Eye (tissue), 1 donor: ENCODE measurements at regions not wholly inside any gene's neighbourhood (a gene's known extent, or its start where the extent isn't known, plus 50 kb on each side); places are given as distances from the start of the nearest gene placed in this dataset.
"Not testable (repeated sequence)": the region's sequence is repeated elsewhere in the genome, so short reads cannot be mapped to it uniquely, and the experiment has no call there.

Experiments
- DNase-seq: peaks from one replicate; pipeline ENCODE4 v3.0.0-alpha.2; 2015

DNA sequence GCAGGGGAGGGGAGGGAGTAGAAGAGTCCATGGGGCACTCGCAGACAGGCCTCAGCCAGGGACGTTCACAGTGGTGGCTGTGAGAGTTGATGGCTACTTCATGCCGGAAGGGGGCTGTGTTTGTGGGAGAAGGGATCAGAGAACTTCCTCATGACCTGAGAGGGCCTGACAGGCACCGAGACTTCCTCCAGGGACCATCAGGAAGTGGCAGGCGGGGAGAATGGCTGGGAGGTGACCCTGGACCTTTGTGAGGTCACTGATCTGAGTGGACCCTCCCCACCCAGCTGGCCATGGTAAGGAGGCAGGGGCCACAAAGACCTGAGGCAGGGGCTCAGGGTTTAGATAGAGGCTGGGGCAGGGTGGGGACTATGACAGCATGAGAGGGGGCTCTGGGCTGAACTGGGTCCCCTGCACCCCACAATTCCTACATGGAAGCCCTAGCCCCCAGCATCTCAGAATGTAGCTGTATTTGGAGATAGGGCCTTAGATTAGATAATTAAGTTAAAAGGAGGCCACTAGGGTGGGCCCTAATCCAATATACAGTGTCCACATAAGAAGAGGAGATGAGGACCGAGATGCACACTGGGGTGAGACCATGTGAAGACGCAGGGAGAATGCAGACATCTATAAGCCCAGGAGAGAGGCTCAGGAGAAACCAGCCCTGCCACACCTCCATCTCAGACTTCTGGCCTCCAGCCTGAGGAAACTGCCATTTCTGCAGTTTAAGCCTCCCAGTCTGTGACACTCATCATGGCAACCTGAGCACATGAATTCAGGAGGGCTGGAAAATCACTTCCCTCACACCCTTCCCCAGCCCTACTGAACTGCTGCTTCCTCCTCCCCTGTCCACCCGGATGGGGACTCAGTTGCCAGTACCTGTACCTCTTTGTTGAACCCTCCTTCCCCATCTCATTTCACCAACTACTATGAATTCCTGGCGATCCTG lies 273.9 kb upstream of the ZNF32 start:
- DNase-seq: no peak

DNA sequence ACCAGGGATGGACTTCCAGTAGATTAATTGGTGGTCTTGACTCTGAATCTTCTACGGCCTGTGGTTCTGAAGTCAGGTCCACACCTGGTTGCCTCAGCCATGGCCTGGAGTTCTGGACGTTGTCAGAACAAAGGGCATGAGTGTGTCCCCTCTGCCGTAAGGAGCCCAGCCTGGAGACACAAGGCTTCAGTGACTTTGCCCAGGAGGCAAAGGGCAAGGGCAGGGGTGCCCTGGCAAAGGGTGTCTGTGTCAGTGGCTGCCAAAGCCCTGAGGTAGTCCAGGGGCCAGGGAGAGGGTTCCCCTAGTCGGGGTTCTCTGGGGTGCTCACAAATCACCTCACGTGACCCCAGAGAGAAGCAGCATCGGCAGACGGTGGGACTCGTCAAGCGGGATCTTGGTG lies 273.2 kb upstream of the ZNF32 start:
- DNase-seq: no peak

- no peak for DNase-seq
Measured at GRCh38 chr10:43921478-43921877, 272.8 kb upstream of the ZNF32 start.

GRCh38 chr10:43920236-43920758 lies 271.6 kb upstream of the ZNF32 start:
- DNase-seq: not testable (repeated sequence)

GRCh38 chr10:43913676-43914235 lies 265.1 kb upstream of the ZNF32 start:
- no peak for DNase-seq

GRCh38 chr10:43912469-43912868 lies 263.8 kb upstream of the ZNF32 start:
- no peak for DNase-seq

- no peak for DNase-seq
Measured at GRCh38 chr10:43906490-43906889, 257.8 kb upstream of the ZNF32 start.

DNA sequence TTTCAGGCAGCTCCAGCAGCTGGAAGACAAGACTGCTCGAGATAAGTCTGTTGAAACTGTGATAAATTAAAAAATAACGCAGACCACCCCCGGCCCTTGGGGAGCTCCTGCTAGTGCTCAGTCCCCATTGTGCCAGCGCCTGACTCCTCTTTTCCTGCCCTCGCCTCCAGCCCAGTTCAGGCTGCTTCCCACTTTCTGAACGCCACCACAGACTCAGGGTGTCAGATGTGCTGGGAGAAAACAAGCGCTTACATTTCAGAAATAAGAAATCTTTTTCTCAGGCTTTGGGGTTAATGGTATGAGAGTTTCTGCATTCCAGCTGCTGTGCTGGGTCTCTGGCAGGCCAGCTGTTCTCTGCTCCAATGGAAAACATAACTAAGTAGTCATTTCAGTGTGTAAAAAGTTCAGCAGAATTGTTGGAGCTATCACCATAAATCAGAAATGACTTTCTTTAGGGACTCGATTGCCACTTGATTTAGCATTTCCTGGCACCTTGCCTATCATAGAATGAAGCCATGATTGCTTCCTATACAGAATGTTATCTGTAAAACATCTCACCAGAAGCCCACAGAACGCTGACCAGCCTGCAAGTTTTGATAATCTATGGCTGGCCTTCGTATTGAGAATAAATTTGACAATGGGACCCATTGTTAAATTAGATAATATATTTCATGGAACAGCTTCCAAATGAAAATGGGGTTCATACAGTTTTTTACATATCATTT lies 257.0 kb upstream of the ZNF32 start:
- peak; percentile 40 for DNase-seq

- no peak for DNase-seq
Measured at GRCh38 chr10:43904844-43905243, 256.2 kb upstream of the ZNF32 start.

GRCh38 chr10:43904301-43904700 lies 255.6 kb upstream of the ZNF32 start:
- DNase-seq: no peak

DNA sequence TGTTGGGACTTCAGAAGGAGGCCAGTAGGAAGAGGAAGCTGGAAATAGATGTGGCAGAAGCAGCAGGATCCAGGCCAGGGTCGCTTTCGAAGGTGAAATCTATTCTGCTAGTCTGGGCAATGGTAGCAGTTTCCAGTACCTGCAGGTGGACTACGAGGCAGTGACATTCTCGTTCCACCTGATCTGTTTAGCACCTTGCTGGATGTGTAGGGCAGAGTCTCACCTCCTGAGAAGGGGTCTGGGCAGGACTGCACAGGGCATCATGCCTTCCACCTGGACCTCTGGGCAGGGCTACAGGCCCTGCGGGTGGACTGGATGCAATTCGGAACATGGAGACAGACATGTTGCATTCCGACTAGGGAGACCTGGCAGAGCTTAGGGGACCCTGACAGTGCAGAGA lies 254.8 kb upstream of the ZNF32 start:
- DNase-seq: no peak

DNA sequence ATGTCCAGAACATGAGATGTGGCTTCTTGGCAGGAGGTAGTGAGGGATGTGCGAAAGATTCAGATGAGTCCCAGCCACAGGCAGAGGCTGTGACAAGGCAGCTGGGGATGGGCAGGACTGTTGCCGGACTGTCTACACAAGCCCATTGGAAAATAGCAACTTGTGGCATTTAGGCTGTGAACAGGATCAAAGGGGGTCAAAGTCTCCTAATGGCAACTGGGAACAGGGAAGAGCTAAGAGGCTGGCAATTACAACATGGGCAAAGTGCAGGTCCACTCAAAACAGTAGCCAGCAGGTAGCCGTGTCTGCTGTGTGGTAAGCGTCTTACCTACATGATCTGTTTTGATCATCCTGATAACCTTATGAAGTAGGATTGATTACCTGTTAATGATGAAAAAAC lies 254.2 kb upstream of the ZNF32 start:
- DNase-seq: no peak

DNA sequence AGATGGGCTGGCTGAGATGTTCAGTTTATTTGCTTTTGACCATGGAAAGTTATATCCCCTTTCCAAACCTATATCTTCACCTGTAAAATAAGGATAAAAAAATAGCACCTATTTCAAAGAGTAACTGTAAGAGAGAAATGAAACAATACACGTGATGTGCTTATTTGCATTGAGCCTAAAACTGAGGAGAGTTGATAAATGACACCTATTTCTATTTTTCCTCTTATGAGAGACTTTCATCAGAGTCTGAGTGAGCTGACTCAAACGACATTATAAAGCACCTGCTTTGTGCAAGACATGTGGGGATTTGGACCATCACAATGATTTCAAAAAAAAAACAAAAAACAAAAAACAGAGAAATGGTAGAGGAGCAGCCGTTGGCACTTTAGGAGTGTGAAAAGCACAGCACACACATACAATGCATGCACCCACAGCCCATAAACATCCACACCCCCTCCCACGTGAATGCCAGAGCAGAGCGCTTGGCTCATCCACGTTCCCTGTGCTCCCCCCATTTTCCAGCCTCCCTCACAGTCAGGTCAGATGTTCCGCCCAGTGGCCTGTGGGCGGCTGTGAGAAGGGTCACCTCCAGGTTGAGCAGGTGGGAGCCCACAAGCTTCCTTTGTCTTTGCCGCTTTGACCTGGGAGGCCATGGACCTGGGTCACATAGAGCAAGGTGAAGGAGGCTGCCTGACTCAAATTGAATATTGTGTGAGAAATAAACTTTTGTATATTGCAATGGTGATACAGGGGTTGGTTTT lies 253.2 kb upstream of the ZNF32 start:
- DNase-seq: no peak

GRCh38 chr10:43901302-43901701 lies 252.6 kb upstream of the ZNF32 start:
- no peak for DNase-seq

GRCh38 chr10:43900571-43900970 lies 251.9 kb upstream of the ZNF32 start:
- no peak for DNase-seq

- DNase-seq: no peak
Measured at GRCh38 chr10:43899224-43899959, 250.7 kb upstream of the ZNF32 start.

DNA sequence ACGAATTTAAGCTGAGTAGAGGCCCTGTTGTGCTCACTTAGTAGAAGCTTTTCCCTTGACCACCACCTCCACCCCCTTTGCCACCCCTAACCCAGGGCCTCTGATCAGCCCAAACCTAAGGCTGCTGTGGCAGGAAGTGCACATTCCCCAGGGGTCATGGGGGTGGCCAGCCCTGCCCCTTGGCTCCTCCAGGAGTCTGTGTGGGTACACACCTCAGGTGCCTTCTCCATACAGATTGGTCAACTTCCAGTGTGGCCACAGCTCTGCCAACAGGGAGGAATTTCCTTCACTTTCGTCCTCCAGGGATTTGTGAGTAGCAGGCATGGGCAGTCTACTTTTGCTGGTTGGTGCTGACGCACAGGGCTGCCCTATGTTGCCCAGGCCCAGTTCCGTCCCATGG lies 249.9 kb upstream of the ZNF32 start:
- DNase-seq: no peak

GRCh38 chr10:43897765-43898419 lies 249.2 kb upstream of the ZNF32 start:
- no peak for DNase-seq

- no peak for DNase-seq
Measured at GRCh38 chr10:43892062-43892770, 243.5 kb upstream of the ZNF32 start.

- DNase-seq: no peak
Measured at GRCh38 chr10:43891241-43891640, 242.6 kb upstream of the ZNF32 start.

- DNase-seq: no peak
Measured at GRCh38 chr10:43890124-43890523, 241.4 kb upstream of the ZNF32 start.
